ENCODE measurements at regions not wholly inside any gene's neighbourhood (a gene's known extent, or its start where the extent isn't known, plus 50 kb on each side); places are given as distances from the start of the nearest gene placed in this dataset.

DNA sequence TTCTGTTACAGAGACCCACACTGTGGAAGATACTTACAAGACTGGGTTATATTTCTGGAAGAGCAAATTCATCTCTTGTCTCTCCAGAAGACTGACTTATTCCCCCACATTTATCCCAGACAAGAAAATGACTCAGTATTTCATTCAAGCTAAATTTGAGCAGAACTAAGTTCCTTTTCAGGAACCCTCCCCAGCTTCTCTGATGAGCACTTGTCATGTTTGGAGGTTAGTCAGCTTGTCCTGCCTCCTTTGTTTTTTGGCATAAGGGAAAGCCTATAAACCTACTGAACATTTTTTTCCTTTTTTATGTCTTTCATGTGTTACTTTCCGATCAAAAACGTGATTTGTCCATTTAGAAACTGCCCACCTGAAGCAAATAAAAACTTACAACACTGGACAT, 198.0 kb downstream of the C16orf95 start:
- no peak for TF ChIP-seq TAF1 (IDR thresholded peaks at IDR 0.05; ENCODE audit: borderline replicate concordance, insufficient read depth, low read length)
- TF ChIP-seq, protein P1, sequence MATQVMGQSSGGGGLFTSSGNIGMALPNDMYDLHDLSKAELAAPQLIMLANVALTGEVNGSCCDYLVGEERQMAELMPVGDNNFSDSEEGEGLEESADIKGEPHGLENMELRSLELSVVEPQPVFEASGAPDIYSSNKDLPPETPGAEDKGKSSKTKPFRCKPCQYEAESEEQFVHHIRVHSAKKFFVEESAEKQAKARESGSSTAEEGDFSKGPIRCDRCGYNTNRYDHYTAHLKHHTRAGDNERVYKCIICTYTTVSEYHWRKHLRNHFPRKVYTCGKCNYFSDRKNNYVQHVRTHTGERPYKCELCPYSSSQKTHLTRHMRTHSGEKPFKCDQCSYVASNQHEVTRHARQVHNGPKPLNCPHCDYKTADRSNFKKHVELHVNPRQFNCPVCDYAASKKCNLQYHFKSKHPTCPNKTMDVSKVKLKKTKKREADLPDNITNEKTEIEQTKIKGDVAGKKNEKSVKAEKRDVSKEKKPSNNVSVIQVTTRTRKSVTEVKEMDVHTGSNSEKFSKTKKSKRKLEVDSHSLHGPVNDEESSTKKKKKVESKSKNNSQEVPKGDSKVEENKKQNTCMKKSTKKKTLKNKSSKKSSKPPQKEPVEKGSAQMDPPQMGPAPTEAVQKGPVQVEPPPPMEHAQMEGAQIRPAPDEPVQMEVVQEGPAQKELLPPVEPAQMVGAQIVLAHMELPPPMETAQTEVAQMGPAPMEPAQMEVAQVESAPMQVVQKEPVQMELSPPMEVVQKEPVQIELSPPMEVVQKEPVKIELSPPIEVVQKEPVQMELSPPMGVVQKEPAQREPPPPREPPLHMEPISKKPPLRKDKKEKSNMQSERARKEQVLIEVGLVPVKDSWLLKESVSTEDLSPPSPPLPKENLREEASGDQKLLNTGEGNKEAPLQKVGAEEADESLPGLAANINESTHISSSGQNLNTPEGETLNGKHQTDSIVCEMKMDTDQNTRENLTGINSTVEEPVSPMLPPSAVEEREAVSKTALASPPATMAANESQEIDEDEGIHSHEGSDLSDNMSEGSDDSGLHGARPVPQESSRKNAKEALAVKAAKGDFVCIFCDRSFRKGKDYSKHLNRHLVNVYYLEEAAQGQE (IDR thresholded peaks at IDR 0.05; ENCODE audit: insufficient read depth in 1 of 2, low read depth in 2 of 2, low read length in 2 of 2): no peak
- no peak for TF ChIP-seq POLR2AphosphoS5 (IDR thresholded peaks at IDR 0.05; ENCODE audit: low read depth, low read length)
